ENCODE measurements at regions not wholly inside any gene's neighbourhood (a gene's known extent, or its start where the extent isn't known, plus 50 kb on each side); places are given as distances from the start of the nearest gene placed in this dataset.

- TF ChIP-seq POLR2A (IDR thresholded peaks at IDR 0.05; ENCODE audit: low read length) = no peak
- TF ChIP-seq GATA1 (IDR thresholded peaks at IDR 0.05; ENCODE audit: low read depth, low read length) = no peak
Measured at GRCh38 chr21:35108887-35109286, 59.8 kb upstream of the RUNX1 start.

Data from erythroblast (primary cell).